HUES64 (cell line): ENCODE measurements at regions not wholly inside any gene's neighbourhood (a gene's known extent, or its start where the extent isn't known, plus 50 kb on each side); places are given as distances from the start of the nearest gene placed in this dataset.
A peak's percentile ranks its signal among the peaks of the same experiment; 100 is the strongest.

Source experiments
- H3K27ac ChIP-seq: 2 replicates; pipeline ENCODE4 v1.7.0; 2013; ENCODE audit warnings: low read depth, low read length, inconsistent platforms
- H3K27me3 ChIP-seq: 2 replicates; pipeline ENCODE4 v1.6.1; 2013; ENCODE audit warnings: mild to moderate bottlenecking, low read length; ENCODE audit not compliant: insufficient read depth
- H3K36me3 ChIP-seq: 2 replicates; pipeline ENCODE4 v1.6.1; 2013; ENCODE audit warnings: mild to moderate bottlenecking, low read length; ENCODE audit not compliant: insufficient read depth
- H3K4me1 ChIP-seq: 2 replicates; pipeline ENCODE4 v1.6.1; 2013; ENCODE audit warnings: mild to moderate bottlenecking, low read length, moderate library complexity; ENCODE audit not compliant: insufficient read depth
- H3K4me3 ChIP-seq: 2 replicates; pipeline ENCODE4 v1.5.1; 2013; ENCODE audit warnings: mild to moderate bottlenecking, low read length, moderate library complexity
- H3K9ac ChIP-seq: 2 replicates; pipeline ENCODE4 v1.6.1; 2013; ENCODE audit warnings: mild to moderate bottlenecking, low read depth, low read length
- H3K9me3 ChIP-seq: 2 replicates; pipeline ENCODE4 v1.6.1; 2013; ENCODE audit warnings: low read depth, low read length; ENCODE audit not compliant: insufficient read depth
- WGBS: fragments of 150-250, 120-280 bp; methylation state at CpG from one replicate; pipeline ENCODE4 v1.1.7; 2013; ENCODE audit warnings: missing lambda C conversion rate; 5-methylcytosine and 5-hydroxymethylcytosine counted together

- H3K4me3 ChIP-seq: no peak overlapping the region
- H3K9me3 ChIP-seq: no peaks in the 10 kb centered on the region
- H3K4me1 ChIP-seq: peaks cover 4% of the 10 kb centered on the region; the same call in 1 of the 2 replicates
- H3K9ac ChIP-seq: no peak overlapping the region
- no peak overlapping the region for H3K27ac ChIP-seq
- H3K27me3 ChIP-seq: no peaks in the 10 kb centered on the region
- 0% methylated on average over 1 of the region's 1 CpG for WGBS
- no peaks in the 10 kb centered on the region for H3K36me3 ChIP-seq
Observed at GRCh38 chr9:74282526-74283253, 214.4 kb upstream of the RORB start.

GRCh38 chr9:74284581-74285450, 212.3 kb upstream of the RORB start:
- WGBS: 85% methylated on average over 11 of the region's 11 CpGs
- Histone ChIP-seq H3K9ac (no peak overlapping the region), H3K36me3 (no peaks in the 10 kb centered on the region), H3K4me1 (peaks cover 9% of the 10 kb centered on the region; the same call in 1 of the 2 replicates), H3K27me3 (no peaks in the 10 kb centered on the region), H3K9me3 (no peaks in the 10 kb centered on the region), H3K4me3 (no peak overlapping the region), H3K27ac (no peak overlapping the region)

GRCh38 chr9:74293479-74293878, 203.7 kb upstream of the RORB start:
- Histone ChIP-seq H3K9me3 (no peaks in the 10 kb centered on the region), H3K36me3 (no peaks in the 10 kb centered on the region)
- 80% methylated on average over 2 of the region's 2 CpGs for WGBS

GRCh38 chr9:74303945-74304344, 193.2 kb upstream of the RORB start:
- Histone ChIP-seq H3K4me1 (peaks cover 38% of the 10 kb centered on the region), H3K36me3 (no peaks in the 10 kb centered on the region), H3K27me3 (no peaks in the 10 kb centered on the region), H3K27ac (peak overlapping the region; percentile 76; the same call in 1 of the 2 replicates), H3K4me3 (no peak overlapping the region), H3K9ac (no peak overlapping the region), H3K9me3 (no peaks in the 10 kb centered on the region)
- 87% methylated on average over 6 of the region's 6 CpGs for WGBS

More at GRCh38 chr9:74293479-74293878, 203.7 kb upstream of the RORB start:
- peak overlapping the region; percentile 38; the same call in 1 of the 2 replicates for H3K27ac ChIP-seq
- H3K27me3 ChIP-seq: no peaks in the 10 kb centered on the region
- H3K4me1 ChIP-seq: peaks cover 12% of the 10 kb centered on the region; the same call in 1 of the 2 replicates
- H3K4me3 ChIP-seq: no peak overlapping the region
- no peak overlapping the region; the same call in 1 of the 2 replicates for H3K9ac ChIP-seq

GRCh38 chr9:74304598-74304997, 192.5 kb upstream of the RORB start:
- peaks cover 42% of the 10 kb centered on the region for H3K4me1 ChIP-seq
- WGBS: no CpG with 5 or more reads among the region's 1 CpG
- H3K4me3 ChIP-seq: no peak overlapping the region
- peak overlapping the region; percentile 76; the same call in 1 of the 2 replicates for H3K27ac ChIP-seq
- no peaks in the 10 kb centered on the region for H3K9me3 ChIP-seq
- H3K9ac ChIP-seq: no peak overlapping the region
- no peaks in the 10 kb centered on the region for H3K36me3 ChIP-seq
- no peaks in the 10 kb centered on the region for H3K27me3 ChIP-seq

- 96% methylated on average over 2 of the region's 2 CpGs for whole genome bisulfite sequencing
Observed at GRCh38 chr9:74309654-74310053, 187.5 kb upstream of the RORB start.

GRCh38 chr9:74317235-74317634, 179.9 kb upstream of the RORB start:
- Histone ChIP-seq H3K27me3 (no peaks in the 10 kb centered on the region), H3K4me1 (no peaks in the 10 kb centered on the region), H3K4me3 (no peak overlapping the region), H3K9me3 (peaks cover 3% of the 10 kb centered on the region; the same call in 1 of the 2 replicates), H3K9ac (no peak overlapping the region), H3K36me3 (no peaks in the 10 kb centered on the region), H3K27ac (no peak overlapping the region)
- WGBS: 0% methylated on average over 1 of the region's 1 CpG

More at GRCh38 chr9:74309654-74310053, 187.5 kb upstream of the RORB start:
- H3K9me3 ChIP-seq: 0 out of 2 replicates have a peak, but pooled peaks cover 9% of the 10 kb centered on the region
- H3K4me1 ChIP-seq: peaks cover 27% of the 10 kb centered on the region
- H3K36me3 ChIP-seq: no peaks in the 10 kb centered on the region
- H3K27ac ChIP-seq: no peak overlapping the region
- H3K9ac ChIP-seq: no peak overlapping the region
- no peaks in the 10 kb centered on the region for H3K27me3 ChIP-seq
- no peak overlapping the region for H3K4me3 ChIP-seq

- 88% methylated on average over 2 of the region's 2 CpGs for WGBS
- no peaks in the 10 kb centered on the region; the same call in 1 of the 2 replicates for H3K9me3 ChIP-seq
Observed at GRCh38 chr9:74321396-74321795, 175.7 kb upstream of the RORB start.

GRCh38 chr9:74322661-74323314, 174.3 kb upstream of the RORB start:
- H3K9me3 ChIP-seq: no peaks in the 10 kb centered on the region; the same call in 1 of the 2 replicates
- no peaks in the 10 kb centered on the region for H3K27me3 ChIP-seq
- H3K27ac ChIP-seq: no peak overlapping the region
- no peaks in the 10 kb centered on the region for H3K36me3 ChIP-seq
- 66% methylated on average over 2 of the region's 3 CpGs for WGBS
- no peaks in the 10 kb centered on the region for H3K4me1 ChIP-seq
- no peak overlapping the region for H3K9ac ChIP-seq
- H3K4me3 ChIP-seq: no peak overlapping the region

More at GRCh38 chr9:74321396-74321795, 175.7 kb upstream of the RORB start:
- no peak overlapping the region for H3K9ac ChIP-seq
- no peaks in the 10 kb centered on the region for H3K36me3 ChIP-seq
- no peaks in the 10 kb centered on the region for H3K27me3 ChIP-seq
- no peak overlapping the region for H3K4me3 ChIP-seq
- no peak overlapping the region for H3K27ac ChIP-seq
- no peaks in the 10 kb centered on the region for H3K4me1 ChIP-seq

- Histone ChIP-seq H3K36me3 (no peaks in the 10 kb centered on the region), H3K9ac (no peak overlapping the region), H3K9me3 (no peaks in the 10 kb centered on the region), H3K27ac (no peak overlapping the region), H3K27me3 (no peaks in the 10 kb centered on the region), H3K4me3 (no peak overlapping the region), H3K4me1 (no peaks in the 10 kb centered on the region; the same call in 1 of the 2 replicates)
- WGBS: 89% methylated on average over 2 of the region's 2 CpGs
Observed at GRCh38 chr9:74330487-74331214, 166.5 kb upstream of the RORB start.
